ENCODE measurements at regions not wholly inside any gene's neighbourhood (a gene's known extent, or its start where the extent isn't known, plus 50 kb on each side); places are given as distances from the start of the nearest gene placed in this dataset.

- Histone ChIP-seq H3K27me3 (ENCODE audit: control insufficient read depth, insufficient read depth, low read length) (no peaks in the 10 kb centered on the region), H3K27ac (ENCODE audit: low read length) (no peak overlapping the region), H3K36me3 (ENCODE audit: control insufficient read depth, insufficient read depth, low read length) (no peaks in the 10 kb centered on the region), H3K4me1 (ENCODE audit: control insufficient read depth, insufficient read depth, low read length) (no peaks in the 10 kb centered on the region), H3K4me3 (ENCODE audit: low read length) (no peak overlapping the region), H3K9me3 (ENCODE audit: control insufficient read depth, insufficient read depth, low read length) (no peaks in the 10 kb centered on the region)
- WGBS (ENCODE audit: insufficient coverage), result 92% methylated on average over 10 of the region's 12 CpGs
- no peak for DNase-seq
- no peaks in the 10 kb centered on the region for H3K9me3 Mint-ChIP-seq
- no peak for TF ChIP-seq CTCF (IDR thresholded peaks at IDR 0.05)
- H3K27ac Mint-ChIP-seq, result no peak overlapping the region
- no peak for ATAC-seq
- H3K27me3 Mint-ChIP-seq (ENCODE audit: low read depth in 2 of 2), result peaks cover 0 to 7% of the 10 kb centered on the region in 2 donors
- no peak overlapping the region for H3K4me3 Mint-ChIP-seq
- intact Hi-C loops (cut with micrococcal nuclease), result no loop called here
- H3K4me1 Mint-ChIP-seq, result no peaks in the 10 kb centered on the region
- no peaks in the 10 kb centered on the region for H3K36me3 Mint-ChIP-seq
These were observed 119.2 kb upstream of the SPACA7 start for GRCh38 chr13:112256716-112257494.

DNA sequence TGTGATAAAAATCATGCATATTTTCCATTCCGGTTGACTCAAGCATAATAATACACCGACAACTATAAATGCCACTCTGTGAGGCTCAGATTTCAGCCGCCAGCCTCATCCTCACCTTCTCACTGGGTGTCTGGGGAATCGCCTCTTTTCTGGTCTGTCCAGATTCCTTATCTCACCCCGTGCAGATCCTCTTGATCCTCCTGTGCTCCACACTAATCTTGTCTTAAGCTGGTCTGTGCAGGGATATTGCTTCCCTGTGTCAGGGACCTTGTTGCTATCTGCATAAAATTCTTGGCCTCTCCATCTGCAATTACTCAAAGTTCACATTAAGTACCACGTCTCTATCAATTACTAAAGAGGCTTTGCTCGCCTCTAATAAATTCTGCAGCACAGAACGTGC, 116.6 kb upstream of the SPACA7 start:
- TF ChIP-seq CTCF (IDR thresholded peaks at IDR 0.05), result no peak
- Mint-ChIP-seq H3K4me1 (no peaks in the 10 kb centered on the region), H3K27ac (no peak overlapping the region), H3K4me3 (no peak overlapping the region), H3K36me3 (no peaks in the 10 kb centered on the region), H3K9me3 (no peaks in the 10 kb centered on the region), H3K27me3 (ENCODE audit: low read depth in 2 of 2) (peaks cover 3 to 7% of the 10 kb centered on the region in 2 donors)
- H3K27me3 ChIP-seq (ENCODE audit: control insufficient read depth, insufficient read depth, low read length), result no peaks in the 10 kb centered on the region
- 70% methylated on average over 8 of the region's 8 CpGs for WGBS (ENCODE audit: insufficient coverage)
- no peaks in the 10 kb centered on the region for H3K36me3 ChIP-seq (ENCODE audit: control insufficient read depth, insufficient read depth, low read length)
- ATAC-seq (no peak), DNase-seq (no peak)
- no peak overlapping the region for H3K27ac ChIP-seq (ENCODE audit: low read length)
- intact Hi-C loops (cut with micrococcal nuclease), result no loop called here
- no peaks in the 10 kb centered on the region for H3K4me1 ChIP-seq (ENCODE audit: control insufficient read depth, insufficient read depth, low read length)
- H3K9me3 ChIP-seq (ENCODE audit: control insufficient read depth, insufficient read depth, low read length), result no peaks in the 10 kb centered on the region
- no peak overlapping the region for H3K4me3 ChIP-seq (ENCODE audit: low read length)

GRCh38 chr13:112260108-112261055, 115.8 kb upstream of the SPACA7 start:
- Mint-ChIP-seq H3K36me3 (no peaks in the 10 kb centered on the region), H3K9me3 (no peaks in the 10 kb centered on the region), H3K27me3 (ENCODE audit: low read depth in 2 of 2) (peaks cover 3 to 11% of the 10 kb centered on the region in 2 donors), H3K27ac (no peak overlapping the region), H3K4me3 (no peak overlapping the region), H3K4me1 (no peaks in the 10 kb centered on the region)
- Histone ChIP-seq H3K27ac (ENCODE audit: low read length) (no peak overlapping the region), H3K4me3 (ENCODE audit: low read length) (no peak overlapping the region), H3K9me3 (ENCODE audit: control insufficient read depth, insufficient read depth, low read length) (no peaks in the 10 kb centered on the region), H3K4me1 (ENCODE audit: control insufficient read depth, insufficient read depth, low read length) (no peaks in the 10 kb centered on the region), H3K36me3 (ENCODE audit: control insufficient read depth, insufficient read depth, low read length) (no peaks in the 10 kb centered on the region), H3K27me3 (ENCODE audit: control insufficient read depth, insufficient read depth, low read length) (no peaks in the 10 kb centered on the region)
- no peak for TF ChIP-seq CTCF (IDR thresholded peaks at IDR 0.05)
- intact Hi-C loops (cut with micrococcal nuclease), result no loop called here
- WGBS (ENCODE audit: insufficient coverage), result 85% methylated on average over 25 of the region's 29 CpGs
- DNase-seq (no peak), ATAC-seq (no peak)
